Testis (tissue), 2 donors: ENCODE measurements at regions not wholly inside any gene's neighbourhood (a gene's known extent, or its start where the extent isn't known, plus 50 kb on each side); places are given as distances from the start of the nearest gene placed in this dataset.
"Not testable (repeated sequence)": the region's sequence is repeated elsewhere in the genome, so short reads cannot be mapped to it uniquely, and the experiment has no call there.

Source experiments
- DNase-seq: peaks from one replicate; pipeline ENCODE4 v3.0.0-alpha.2; 2019
- H3K27ac ChIP-seq, 2 donors: fragments of 200-600 bp; sonication (generic); one replicate each; pipeline ENCODE4 v1.5.1; 2019
- H3K27me3 ChIP-seq: fragments of 200-600 bp; sonication (generic); one replicate; pipeline ENCODE4 v1.5.1; 2019
- H3K36me3 ChIP-seq: fragments of 200-600 bp; sonication (generic); one replicate; pipeline ENCODE4 v1.5.1; 2017; ENCODE audit warnings: low read depth; ENCODE audit errors: missing control alignments
- H3K4me1 ChIP-seq: fragments of 200-600 bp; sonication (generic); one replicate; pipeline ENCODE4 v1.5.1; 2019
- H3K4me3 ChIP-seq, 2 donors: fragments of 200-600 bp; sonication (generic); one replicate each; pipeline ENCODE4 v1.5.1; 2017 to 2019
- H3K9me3 ChIP-seq: fragments of 200-600 bp; sonication (generic); one replicate; pipeline ENCODE4 v1.5.1; 2017
- POLR2A ChIP-seq: fragments of 450-650 bp; IDR thresholded peaks from one replicate; pipeline ENCODE4 v1.6.1; 2017; ENCODE audit warnings: antibody characterized with exemption, mild to moderate bottlenecking, moderate library complexity
- WGBS, 2 donors: methylation state at CpG; one replicate each; pipeline ENCODE4 v1.1.5; 2018; 5-methylcytosine and 5-hydroxymethylcytosine counted together
- intact Hi-C: fragments of 100-400 bp; cut with DNase I; formaldehyde crosslinking; loops from one replicate; pipeline ENCODE4 v1.15.1; 2023; ENCODE audit warnings: low total_unique reads
- TF ChIP-seq, protein P1 (sequence below), 3 experiments: fragments of 450-650 bp in 2 of 3; fragments of 200-600 bp in 1 of 3; sonication (generic) in 1 of 3; IDR thresholded peaks; one replicate each; pipeline ENCODE4 v1.5.1; 2016 to 2019; ENCODE audit warnings: antibody characterized with exemption in 3 of 3, mild to moderate bottlenecking in 2 of 3, moderate library complexity in 1 of 3

DNA sequence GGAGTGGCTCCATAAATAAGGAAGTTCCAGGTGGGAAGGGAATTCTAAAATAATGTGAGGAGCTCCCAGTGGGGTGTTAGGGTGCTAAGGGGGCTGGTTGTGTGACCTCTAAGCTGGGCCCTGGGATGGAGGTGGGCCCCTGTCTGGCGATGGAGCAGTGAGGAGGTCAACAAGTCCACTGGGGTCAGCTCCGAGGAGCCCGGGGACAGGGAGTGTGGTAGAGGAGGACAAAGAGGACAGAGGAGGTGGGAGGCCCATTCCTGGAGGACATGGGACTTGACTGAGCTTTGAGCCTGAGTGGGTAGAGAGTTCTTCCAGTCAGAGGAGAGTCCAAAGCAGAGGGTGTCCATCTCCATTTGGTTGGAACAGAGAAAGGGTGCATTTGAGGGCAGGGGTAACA lies 390.2 kb downstream of the TSHZ3 start:
- intact Hi-C loops = no loop called here
- H3K27me3 ChIP-seq = no peaks in the 10 kb centered on the region
- H3K4me3 ChIP-seq = no peak overlapping the region
- WGBS, 2 donors = 97 to 100% methylated on average over 3 of the region's 3 CpGs
- H3K27ac ChIP-seq = no peak overlapping the region
- no peak for DNase-seq
- TF ChIP-seq POLR2A = no peak
- TF ChIP-seq, protein P1, sequence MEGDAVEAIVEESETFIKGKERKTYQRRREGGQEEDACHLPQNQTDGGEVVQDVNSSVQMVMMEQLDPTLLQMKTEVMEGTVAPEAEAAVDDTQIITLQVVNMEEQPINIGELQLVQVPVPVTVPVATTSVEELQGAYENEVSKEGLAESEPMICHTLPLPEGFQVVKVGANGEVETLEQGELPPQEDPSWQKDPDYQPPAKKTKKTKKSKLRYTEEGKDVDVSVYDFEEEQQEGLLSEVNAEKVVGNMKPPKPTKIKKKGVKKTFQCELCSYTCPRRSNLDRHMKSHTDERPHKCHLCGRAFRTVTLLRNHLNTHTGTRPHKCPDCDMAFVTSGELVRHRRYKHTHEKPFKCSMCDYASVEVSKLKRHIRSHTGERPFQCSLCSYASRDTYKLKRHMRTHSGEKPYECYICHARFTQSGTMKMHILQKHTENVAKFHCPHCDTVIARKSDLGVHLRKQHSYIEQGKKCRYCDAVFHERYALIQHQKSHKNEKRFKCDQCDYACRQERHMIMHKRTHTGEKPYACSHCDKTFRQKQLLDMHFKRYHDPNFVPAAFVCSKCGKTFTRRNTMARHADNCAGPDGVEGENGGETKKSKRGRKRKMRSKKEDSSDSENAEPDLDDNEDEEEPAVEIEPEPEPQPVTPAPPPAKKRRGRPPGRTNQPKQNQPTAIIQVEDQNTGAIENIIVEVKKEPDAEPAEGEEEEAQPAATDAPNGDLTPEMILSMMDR (IDR thresholded peaks at IDR 0.05) = no peak
- H3K9me3 ChIP-seq = no peaks in the 10 kb centered on the region
- H3K36me3 ChIP-seq = no peaks in the 10 kb centered on the region
- H3K4me1 ChIP-seq = peaks cover 14% of the 10 kb centered on the region

DNA sequence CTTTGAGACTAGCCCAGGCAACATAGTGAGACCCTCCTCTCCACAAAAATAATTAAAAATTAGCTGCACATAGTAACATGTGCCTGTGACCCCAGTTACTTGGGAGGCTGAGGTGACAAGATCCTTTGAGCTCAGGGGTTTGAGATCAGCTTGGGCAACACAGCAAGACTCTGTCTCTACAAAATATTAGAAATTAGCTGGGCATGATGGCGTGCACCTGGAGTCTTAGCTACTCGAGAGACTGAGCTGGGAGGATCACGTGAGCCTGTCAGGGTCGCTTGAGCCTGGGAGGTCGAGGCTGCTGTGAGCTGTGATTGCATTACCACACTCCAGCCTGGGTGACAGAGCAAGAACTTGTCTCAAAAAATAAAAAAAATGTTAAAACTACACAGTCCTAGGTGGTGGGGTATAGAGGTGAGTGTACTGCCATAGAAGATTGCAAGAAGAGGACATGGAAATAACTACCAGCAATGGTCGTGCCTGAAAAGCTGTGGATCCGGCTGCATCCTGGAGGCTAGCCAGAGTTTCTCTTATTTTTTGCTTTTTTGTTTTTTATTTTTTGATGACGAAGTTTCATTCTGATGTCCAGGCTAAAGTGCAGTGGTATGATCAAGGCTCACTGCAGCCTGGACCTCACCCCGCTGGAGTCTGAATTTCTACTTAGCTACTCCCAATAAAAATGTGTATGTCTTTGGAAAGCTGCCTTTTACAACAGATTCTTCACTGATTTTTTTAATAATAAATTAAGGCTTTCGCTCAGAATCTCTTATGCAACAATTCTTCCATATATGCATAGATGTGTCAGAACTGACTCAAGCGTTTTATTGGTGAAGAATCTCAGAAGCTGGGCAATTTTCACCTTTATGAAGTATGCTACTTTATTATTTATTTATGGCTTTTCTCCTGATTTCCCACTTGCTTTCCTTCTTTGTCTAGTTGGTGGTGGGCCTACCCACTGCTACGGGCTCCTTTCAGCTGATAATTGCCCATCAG lies 393.8 kb downstream of the TSHZ3 start:
- Histone ChIP-seq H3K27ac (peak overlapping the region in 1 of 2 donors; percentile 63), H3K27me3 (no peaks in the 10 kb centered on the region), H3K4me3 (no peak overlapping the region), H3K36me3 (no peaks in the 10 kb centered on the region), H3K4me1 (peaks cover 14% of the 10 kb centered on the region), H3K9me3 (no peaks in the 10 kb centered on the region)
- WGBS, 2 donors = 72 to 79% methylated on average over 12 of the region's 12 CpGs
- TF ChIP-seq POLR2A = no peak
- TF ChIP-seq, protein P1 (IDR thresholded peaks at IDR 0.05) = no peak
- DNase-seq = no peak
- intact Hi-C loops = no loop called here

DNA sequence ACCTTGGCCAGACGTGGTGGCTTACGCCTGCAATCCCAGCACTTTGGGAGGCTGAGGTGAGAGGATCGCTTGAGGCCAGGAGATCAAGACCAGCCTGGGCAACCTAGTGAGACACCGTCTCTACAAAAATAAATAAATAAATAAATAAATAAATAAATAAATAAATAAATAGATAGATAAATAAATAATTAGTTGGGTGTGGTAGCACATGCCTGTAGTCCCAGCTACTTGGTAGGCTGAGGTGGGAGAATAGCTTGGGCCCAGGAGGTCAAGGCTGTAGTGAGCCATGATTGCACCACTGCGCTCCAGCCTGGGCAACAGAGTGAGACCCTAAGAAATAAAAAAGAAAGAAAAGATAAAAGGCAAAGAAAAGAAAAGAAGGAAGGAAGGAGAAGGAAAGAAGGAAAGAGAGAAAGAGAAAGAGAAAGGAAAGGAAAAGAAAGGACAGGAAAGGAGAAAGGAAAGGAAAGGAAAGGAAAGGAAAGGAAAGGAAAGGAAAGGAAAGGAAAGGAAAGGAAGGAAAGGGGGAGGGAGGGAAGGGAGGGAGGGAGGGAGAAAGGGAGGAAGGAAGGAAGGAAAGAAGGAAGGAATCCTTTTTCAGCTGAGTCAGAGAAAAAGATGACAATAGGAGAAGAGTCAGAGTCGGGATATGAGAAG lies 404.8 kb downstream of the TSHZ3 start:
- H3K36me3 ChIP-seq, intact Hi-C loops: not testable (repeated sequence)
- 93 to 95% methylated on average over 6 of the region's 6 CpGs for WGBS, 2 donors

DNA sequence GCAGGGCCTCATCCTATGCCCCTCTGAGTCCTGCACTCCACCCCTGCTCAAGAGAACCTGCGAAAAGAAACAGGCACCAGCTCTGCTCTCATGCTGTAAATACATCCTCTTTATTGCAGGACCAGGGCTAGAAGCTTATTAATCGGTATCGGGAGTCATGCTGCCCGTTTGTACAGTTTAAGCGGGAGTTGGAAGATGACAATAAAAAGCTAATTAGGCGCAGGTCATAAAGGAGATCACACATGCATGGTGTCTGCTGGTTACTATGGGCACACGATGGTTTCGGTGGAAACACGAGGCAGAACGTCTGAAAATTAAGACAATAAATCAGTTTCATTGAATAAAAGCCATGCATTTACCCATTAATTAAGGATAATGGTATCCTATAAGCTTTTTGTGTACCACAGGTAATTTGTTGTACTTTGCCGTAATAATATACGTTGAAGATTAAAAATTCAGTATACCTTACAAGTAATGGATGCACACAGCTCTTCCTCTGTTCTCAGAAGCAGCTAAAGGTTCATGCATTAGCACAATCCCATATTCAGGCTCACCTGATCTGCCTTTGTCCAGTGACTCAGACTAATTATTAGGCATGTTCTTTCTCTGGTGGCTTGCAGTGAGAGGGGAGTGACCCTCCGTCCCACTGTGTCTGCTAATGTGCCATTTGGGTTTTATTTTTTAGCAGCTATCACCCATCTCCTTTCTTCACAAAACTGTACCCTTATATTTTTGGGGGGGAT lies 406.0 kb downstream of the TSHZ3 start:
- 85 to 89% methylated on average over 13 of the region's 13 CpGs for WGBS, 2 donors
- intact Hi-C loops = no loop called here
- no peaks in the 10 kb centered on the region for H3K27me3 ChIP-seq

More for the DNA sequence above, 404.8 kb downstream of the TSHZ3 start:
- not testable (repeated sequence) for DNase-seq, H3K4me3 ChIP-seq, H3K4me1 ChIP-seq, H3K9me3 ChIP-seq, H3K27me3 ChIP-seq, H3K27ac ChIP-seq

DNA sequence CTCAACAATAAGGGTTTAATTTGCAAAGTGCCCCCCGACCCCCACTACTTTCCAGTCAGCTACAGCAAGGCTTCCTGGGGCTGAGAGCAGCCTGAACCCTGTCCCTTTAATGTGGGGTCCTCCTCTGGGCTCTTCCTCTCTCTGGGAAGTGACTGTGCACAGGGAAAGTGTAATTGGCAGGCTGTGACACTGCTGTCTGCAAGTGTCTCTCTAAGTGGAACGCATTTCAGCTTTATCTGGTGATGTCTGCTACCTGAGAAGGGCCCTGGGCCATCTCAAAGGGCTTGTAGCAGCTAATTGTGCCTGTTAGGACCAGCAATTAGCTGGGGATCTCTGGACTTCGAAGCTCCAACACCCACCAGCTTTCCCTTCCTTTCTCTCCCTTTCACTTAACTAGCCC lies 406.6 kb downstream of the TSHZ3 start:
- Histone ChIP-seq H3K36me3 (no peaks in the 10 kb centered on the region), H3K9me3 (no peaks in the 10 kb centered on the region), H3K4me3 (no peak overlapping the region), H3K27me3 (no peaks in the 10 kb centered on the region), H3K4me1 (no peaks in the 10 kb centered on the region), H3K27ac (no peak overlapping the region)
- no peak for DNase-seq
- TF ChIP-seq, protein P1 (IDR thresholded peaks at IDR 0.05) = no peak
- no peak for TF ChIP-seq POLR2A
- intact Hi-C loops = no loop called here
- 67 to 69% methylated on average over 2 to 3 of the region's 3 CpGs for WGBS, 2 donors

More for the DNA sequence above, 406.0 kb downstream of the TSHZ3 start:
- no peak for DNase-seq
- TF ChIP-seq POLR2A = no peak
- no peaks in the 10 kb centered on the region for H3K9me3 ChIP-seq
- H3K4me3 ChIP-seq = no peak overlapping the region
- no peak overlapping the region for H3K27ac ChIP-seq
- H3K36me3 ChIP-seq = no peaks in the 10 kb centered on the region
- H3K4me1 ChIP-seq = no peaks in the 10 kb centered on the region
